CD4-positive, alpha-beta T cell treated with Interleukin-6 for 4 hours (primary cell): ENCODE measurements at regions not wholly inside any gene's neighbourhood (a gene's known extent, or its start where the extent isn't known, plus 50 kb on each side); places are given as distances from the start of the nearest gene placed in this dataset.

ENCODE experiments used
- DNase-seq: peaks from one replicate; pipeline ENCODE4 v3.0.0-alpha.2; 2020; ENCODE audit warnings: mixed read lengths

GRCh38 chr2:9738535-9739496 is 104.5 kb upstream of the TAF1B start:
- no peak for DNase-seq

- DNase-seq, result peak; percentile 69
Observed at GRCh38 chr2:9739531-9739964, 103.7 kb upstream of the TAF1B start.

DNA sequence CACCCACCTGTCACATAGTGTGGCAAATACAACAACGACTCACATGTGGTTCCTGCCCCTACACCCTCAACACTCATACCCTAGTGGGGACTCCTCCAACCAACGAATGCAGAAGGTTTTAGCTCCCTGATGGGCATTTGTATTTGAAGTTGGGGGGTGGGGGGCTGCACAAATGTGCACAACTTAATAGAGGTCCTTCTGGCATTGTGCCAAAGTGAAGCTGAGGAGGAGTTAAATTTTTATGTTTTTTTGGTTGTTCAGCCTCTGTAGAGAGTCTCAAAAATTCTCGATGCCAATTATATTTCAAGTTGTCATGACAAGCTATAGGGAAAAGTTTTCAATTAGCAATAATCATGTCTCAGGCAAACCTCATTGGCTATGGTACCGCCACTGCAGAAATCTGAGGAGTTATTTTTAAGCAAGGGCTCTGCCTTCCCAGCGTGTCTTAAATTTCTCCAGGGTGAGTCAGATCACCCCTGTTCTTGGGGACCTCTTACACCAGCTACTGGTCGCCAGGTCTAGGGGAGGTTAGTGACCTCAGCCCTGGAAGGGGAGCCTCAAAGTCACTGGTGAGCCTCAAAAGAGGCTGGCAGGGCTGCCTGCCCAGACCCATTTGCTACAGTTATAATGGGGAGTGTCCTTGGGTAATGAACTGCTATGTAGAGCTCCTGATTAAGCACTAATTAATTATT is 102.7 kb upstream of the TAF1B start:
- DNase-seq, result no peak

DNA sequence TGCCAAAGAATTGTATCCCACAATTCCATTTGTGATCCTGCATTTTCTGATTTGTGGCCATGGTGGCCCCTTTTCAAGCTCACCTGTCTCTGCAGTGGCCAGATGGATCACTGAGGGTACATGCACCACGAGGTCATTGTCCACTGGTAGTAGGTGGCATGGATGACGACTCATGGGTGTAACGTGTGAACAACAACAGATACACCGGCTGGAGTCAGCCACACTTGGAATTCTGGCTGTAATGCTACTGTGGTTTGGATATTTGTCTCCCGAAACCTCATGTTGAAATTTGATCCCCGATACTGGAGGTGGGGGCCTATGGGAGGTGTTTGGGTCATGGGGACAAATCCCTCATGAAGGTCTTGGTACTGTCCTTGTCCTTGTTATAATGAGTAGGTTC is 102.2 kb upstream of the TAF1B start:
- no peak for DNase-seq

DNA sequence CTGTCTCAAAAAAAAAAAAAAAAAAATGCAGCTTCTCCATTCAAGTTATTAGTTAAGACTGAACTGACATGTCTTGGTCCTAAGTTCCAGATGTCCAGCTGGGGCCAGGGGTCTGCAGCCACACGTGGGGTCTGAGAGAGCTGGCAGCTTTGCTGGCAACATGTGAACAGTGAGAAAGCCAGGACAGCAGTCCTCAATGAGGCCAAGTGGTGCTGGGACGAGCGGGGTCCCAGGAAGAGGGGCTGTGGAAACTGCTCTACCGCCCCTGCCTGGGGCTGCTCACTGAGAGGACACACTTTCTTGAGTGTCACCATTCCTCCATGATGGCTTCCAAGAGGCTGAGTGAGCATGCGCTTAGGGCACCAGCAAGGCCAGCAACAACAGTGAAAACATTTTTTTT is 100.7 kb upstream of the TAF1B start:
- DNase-seq, result no peak

DNA sequence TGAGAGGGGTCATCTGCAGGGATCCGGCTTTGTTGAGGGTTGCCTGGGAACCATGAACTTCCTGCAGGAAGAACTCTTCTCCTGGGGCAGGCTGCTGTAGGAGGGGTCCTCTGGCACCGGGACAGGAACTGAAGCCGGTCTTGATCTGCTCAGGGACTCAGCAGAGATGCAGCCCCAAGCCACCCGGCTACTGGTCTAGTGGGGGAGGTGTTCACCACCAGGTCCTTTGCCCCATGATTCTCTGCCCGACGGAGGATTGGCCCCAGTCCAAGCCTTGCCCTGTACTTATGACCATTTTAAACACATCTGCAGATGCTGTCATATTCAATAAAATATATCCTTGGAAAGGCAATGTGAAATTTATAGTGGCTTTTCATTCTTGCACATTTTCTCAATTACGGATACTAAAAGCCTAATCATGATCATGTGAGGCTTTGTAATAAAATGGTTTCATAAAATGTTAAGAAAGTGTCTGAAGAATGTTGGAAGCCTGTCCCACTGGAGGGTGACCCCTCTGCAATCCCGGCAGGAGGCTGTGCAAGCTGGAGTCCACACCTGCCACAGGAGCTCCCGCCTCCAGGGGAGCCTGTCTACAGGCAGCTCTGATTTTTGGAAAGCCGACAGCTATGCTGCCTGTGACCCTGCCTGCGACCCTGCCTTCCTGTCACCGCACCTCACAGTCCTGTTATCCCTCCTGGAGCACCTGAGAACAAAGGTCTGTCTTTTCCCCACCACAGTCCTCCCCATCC is 98.8 kb upstream of the TAF1B start:
- no peak for DNase-seq

DNA sequence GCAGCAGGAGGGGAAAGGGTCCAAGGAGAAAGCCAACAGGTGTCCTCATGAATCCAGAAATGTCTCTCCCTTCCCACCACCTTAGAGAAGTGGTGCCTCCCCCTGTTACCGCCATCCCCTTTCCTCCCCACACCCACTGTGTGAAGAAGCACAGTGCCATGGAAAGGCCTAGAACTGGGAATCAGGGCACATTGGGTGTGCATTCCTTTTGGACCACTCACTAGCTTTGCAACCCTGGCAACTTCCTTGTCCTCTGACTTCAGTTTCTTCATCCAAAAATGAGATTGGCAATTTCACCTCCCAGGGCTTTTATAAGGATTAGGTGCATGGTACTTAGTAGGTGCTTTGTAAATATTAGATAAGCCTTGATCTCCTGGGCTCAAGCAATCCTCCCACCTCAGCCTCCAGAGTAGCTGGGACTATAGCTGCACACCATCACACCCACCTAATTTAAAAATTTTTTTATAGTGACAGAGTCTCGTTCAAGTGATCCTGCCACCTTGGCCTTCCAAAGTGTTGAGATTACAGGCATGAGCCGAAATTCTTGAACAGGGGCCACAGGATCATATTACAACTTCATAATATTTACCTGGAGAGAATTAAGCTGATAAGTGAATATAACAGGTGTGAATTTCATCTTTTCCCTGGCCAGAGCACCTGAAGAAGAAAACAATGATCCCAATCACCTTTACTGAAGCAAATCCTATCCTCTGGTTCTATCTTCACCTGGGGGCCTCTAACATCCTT is 97.9 kb upstream of the TAF1B start:
- no peak for DNase-seq

- no peak for DNase-seq
Observed at GRCh38 chr2:9747396-9747795, 95.9 kb upstream of the TAF1B start.

DNA sequence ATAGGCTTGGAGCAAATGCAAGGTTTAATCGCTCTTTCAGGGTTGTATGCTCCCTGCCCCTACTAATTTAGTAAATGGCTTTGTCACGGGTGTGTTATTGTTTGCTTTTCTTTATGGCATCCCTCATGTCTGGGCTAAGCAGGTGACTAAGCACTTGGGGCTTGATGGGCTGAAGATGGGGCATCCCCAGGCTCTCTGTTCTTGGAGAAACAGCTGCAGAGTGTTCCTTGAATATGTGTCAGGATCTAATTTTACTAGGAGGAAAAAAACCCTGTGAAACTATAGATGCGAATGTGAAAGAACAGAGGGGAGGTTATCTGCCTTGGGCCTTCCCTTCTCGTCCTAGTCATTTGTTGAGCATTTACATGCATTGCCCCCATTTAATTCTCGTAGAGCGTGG is 94.7 kb upstream of the TAF1B start:
- no peak for DNase-seq

DNA sequence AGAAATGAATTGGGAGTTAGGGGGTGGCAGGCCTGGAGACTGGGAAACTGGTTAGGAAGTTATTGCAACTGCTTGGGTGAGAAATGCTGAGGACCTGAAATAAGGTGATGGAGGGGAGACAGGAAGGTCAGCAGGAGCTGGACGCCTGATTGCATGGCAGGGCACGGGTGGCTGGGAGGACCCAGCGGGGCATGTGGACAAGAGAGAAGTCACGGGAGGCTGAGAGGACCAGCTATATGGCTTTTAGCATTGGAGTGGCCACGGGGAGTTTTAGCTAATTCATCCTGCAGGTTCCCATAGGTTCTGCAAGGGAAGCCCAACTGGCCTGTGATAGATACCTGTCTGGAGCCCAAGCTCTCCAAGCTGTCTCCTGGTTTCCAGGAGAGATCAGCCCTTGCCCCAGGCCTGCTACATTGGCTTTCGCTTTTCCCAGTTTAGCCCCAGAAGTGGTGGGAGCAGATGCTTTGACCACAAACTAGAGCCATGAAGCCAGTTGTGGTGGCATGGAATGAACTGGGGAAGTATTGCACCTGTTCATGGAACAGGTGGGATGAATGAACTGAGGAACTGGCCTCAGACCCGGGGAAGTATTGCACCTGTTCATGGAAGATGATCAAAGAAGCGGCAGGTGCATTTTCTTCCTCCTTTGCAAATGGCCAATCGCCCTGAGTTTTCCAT is 93.6 kb upstream of the TAF1B start:
- DNase-seq, result no peak

DNA sequence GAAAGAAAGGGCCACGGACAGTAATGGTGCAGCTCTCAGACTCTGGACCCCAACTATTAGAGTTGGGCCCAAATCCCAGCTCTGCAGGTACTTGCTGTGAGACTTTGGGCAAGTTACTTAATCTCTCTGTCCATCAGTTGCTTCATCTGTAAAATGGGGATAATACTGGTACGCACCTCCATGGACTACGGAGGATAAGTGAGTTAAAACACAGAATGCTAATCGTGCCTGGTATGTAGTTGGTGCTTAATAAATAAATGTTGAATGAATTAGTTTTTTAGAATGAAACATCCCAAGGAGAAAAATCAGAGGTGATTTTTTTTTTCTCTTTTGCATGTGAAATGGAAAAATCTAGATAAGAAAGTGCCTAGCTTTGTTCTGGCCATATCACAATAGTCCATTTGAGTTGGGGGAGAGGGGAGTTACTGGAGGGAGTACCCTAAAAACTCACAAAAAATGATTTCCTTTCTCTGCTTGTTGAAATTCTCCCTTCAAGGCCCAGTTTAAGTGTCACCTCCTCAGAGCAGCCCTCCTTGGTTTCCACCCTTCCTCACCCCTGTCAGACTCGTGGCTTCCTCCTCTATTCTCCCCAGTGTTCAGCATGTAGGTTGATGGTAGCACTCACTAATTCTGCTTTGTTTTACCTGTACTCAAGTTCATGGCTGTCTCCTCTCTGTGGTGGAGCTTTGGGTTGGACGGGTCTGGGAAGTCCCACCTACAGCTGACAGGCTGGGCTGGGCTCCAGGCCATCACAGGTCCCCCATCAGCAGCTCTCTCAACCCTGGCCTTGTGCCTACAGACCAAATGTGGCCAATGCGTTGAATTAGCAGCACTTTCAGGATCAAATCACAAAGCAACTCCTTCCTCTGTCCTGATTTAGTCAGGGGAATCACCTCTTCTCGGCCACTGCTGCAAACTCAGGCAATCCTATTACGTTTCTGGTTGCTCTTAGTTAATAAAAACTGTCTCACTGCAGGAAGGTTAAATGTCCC is 92.8 kb upstream of the TAF1B start:
- DNase-seq, result no peak

DNA sequence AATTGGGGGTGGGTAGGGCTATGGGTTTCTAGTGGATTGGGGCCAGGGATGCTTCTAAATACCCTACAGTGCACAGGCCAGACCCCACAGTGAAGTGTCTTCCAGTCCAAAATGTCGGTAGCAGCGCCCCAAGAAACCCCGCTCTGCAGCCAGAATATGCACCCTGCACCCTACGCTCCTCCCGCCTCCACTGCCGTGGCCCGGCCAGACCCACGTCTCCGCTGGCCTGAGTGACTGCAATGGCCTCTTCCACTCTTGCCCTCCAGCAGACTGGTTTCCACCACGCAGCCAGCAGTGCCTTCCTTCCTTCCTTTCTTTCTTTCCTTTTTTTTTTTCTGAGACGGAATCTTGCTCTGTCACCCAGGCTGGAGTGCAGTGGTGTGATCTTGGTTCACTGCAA is 91.4 kb upstream of the TAF1B start:
- no peak for DNase-seq

DNA sequence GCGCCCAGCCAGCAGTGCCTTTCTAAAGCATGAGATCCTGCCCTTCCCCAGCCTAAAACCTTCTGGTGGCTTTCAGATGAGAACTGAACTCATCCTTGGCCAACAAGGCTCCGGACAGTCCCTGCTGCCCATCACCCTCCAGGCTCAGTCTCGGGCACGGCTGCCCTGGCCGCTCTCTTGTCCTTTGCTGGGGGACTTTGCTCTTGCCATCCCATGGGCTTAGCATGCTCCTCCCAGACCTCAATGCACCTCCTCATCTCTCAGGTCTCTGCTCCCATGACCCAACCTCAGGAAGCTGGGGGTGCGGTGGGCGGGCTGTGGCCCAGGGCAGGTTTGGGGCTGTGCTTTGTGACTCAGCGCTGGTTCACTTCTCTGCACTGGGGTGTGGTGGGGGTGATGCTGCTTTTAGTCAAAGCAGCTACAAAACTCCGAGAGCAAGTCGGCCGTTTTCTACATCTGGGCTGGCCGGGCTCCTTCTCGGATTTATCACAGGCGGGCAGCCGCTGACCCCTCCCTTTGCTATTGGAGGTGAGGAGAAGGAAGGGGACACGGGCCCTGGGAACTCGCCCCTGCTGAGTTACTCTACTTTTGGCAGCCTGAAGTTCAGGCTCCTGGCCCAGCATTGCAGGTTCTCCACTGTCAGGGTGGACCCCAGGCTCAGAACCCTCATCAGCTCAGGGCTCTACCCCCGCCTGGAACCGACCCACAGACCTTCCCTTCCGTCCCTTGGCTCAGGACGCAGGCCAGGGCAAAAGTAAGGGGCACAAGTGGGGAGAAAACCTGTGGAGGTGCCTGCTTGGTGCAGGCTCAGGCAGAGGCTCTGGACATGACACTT is 90.6 kb upstream of the TAF1B start:
- peak; percentile 86 for DNase-seq

GRCh38 chr2:9753276-9753600 is 90.0 kb upstream of the TAF1B start:
- peak; percentile 64 for DNase-seq

DNA sequence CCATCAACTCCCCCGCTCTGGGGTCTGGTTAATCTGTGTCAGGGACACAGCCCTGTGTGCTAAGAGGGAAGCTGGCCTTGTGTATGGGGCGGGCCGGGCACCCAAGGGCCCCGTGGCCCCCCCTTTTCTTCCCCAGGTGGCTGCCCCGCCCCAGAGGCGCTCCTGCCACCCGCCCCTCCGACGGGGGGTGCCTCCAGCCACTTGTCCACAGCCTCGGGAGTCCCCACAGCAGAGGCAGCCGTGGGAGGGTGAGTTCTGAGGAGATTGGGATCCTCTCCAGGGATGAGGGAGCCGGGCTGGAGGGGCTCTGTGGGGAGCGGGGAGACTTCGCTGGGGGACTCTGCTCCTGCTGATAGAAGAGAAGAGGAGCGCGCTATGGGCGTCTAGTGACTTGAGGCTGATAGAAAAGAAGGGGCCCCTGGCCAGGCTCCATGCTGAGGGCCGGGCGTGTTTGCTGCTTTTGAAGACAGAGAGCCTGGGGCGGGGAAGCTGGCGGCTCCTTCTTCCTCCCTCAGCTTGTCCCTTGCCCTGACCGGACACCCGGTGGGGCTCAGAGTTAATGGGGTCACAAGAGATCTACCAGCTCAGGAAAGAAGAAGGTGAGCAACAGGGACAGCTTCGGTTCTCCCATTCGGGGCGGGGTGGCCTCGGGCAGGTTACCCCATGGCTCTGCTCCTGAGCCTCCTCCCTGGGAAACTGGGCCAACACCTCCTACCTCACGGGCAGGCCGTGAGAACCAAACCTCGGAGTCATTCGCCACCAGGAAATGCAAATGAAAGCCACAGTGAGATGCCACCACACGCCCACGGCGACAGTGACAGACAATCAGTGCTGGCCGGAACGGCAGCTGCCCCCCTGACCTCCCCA is 89.4 kb upstream of the TAF1B start:
- DNase-seq, result peak; percentile 52

DNA sequence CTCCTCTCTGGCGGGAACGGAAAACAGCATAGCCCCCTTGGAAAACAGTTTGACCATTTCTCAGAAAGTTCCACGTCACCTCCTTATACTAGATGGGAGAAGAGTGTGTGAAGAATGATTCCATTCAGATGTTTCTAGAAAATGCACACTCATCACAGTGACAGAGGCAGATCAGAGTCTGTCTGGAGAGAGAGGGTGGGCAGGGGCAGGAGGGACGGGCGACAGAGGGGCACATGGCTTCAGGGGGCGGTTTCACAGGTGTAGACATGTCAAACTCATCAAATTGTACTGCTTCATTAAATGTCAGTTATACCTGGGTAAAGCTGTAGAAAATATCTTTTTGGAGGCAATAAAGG is 88.8 kb upstream of the TAF1B start:
- DNase-seq, result no peak

DNA sequence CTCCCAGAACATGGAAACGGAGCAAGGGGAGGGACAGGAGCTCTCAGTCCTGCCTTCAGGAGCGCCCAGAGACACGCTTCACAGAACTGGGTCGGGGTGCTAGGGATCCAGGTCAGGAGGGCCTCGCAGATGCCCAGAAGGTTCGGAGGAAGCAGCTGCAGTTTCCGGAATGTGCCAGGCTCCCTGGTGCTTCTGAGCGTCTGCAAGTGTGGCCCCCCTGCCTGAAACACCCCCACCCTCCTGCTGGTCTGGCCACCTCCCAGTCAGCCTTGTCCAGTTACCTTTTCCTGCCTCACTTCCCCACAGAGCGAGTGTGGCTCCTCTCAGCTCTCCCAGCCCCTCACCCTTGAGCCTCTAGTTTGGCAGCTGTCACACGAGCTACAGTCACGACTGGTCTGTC is 88.3 kb upstream of the TAF1B start:
- DNase-seq, result no peak

DNA sequence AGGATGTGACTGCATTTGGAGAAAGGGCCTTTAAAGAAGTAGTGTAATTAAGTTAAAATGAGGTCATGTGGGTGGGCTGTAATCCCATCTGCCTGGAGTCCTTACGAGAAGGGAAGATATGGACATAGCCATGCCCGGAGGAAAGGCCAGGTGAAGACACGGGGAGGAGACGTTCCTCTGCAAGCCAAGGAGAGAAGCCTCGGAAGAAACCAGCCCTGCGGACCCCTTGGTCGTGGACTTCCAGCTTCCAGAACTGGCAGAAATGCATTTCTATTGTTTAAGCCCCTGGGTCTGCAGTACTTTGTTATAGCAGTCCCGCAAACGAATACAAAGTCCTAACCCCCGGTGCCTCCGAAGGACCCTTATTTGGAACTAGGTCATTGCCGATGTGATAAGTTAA is 87.6 kb upstream of the TAF1B start:
- DNase-seq, result no peak

DNA sequence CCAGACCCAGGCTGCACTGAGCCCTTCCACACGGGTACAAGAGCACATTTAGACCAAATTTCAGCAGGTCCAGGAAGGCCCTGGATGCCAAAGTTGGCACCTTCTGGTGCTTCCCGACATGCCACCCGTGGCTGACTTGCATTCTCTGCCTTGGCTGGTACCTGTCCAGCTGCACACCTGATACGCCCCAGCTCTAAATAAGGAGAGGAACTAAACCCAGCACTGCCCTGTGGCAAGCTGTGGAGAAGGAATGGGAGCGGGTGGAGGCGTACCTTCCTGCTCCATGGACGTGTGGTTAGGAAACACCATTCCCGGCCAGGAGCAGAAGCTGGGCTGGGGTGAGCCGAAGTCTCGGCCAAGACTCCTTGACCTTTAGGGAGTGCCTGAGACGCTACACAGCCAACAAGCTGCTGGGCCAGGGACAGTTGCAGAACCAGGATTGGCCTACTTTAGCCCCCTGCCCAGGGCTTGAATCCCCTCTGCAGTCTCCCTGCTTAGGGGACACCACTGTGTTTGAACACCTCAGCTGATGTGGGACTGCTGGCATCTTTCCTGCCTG is 86.5 kb upstream of the TAF1B start:
- DNase-seq, result no peak
